Spleen (tissue), 11 donors: ENCODE measurements at regions not wholly inside any gene's neighbourhood (a gene's known extent, or its start where the extent isn't known, plus 50 kb on each side); places are given as distances from the start of the nearest gene placed in this dataset.

Experiments
- DNase-seq: peaks from one replicate; pipeline ENCODE4 v3.0.0-alpha.2; 2020
- H3K27ac ChIP-seq, 8 donors: fragments of 200-600 bp; sonication (generic) in 7 of 8; 1 replicate in 4 of 8; 2 replicates in 4 of 8; pipeline versions ENCODE4 v1.5.0 to v1.8.0; 2016 to 2021; ENCODE audit warnings: inconsistent platforms in 4 of 8, mild to moderate bottlenecking in 4 of 8, moderate library complexity in 1 of 8
- H3K27me3 ChIP-seq, 7 donors: fragments of 200-600 bp; sonication (generic) in 6 of 7; replicated peaks in 1 of 7; 1 replicate in 4 of 7; 2 replicates in 3 of 7; pipeline versions ENCODE4 v1.5.0 to v1.8.0; 2016 to 2021; ENCODE audit warnings: inconsistent platforms in 3 of 7, mild to moderate bottlenecking in 1 of 7
- H3K36me3 ChIP-seq, 6 donors: fragments of 200-600 bp; sonication (generic) in 5 of 6; 1 replicate in 4 of 6; 2 replicates in 2 of 6; pipeline versions ENCODE4 v1.5.0 to v1.8.0; 2016 to 2021; ENCODE audit warnings: inconsistent platforms in 2 of 6
- H3K4me1 ChIP-seq, 6 donors: fragments of 200-600 bp; sonication (generic) in 5 of 6; 1 replicate in 3 of 6; 2 replicates in 3 of 6; pipeline versions ENCODE4 v1.5.0 to v1.8.0; 2016 to 2021; ENCODE audit warnings: inconsistent platforms in 3 of 6
- H3K4me3 ChIP-seq, 8 donors: fragments of 200-600 bp; sonication (generic) in 7 of 8; 1 replicate in 4 of 8; 2 replicates in 4 of 8; pipeline versions ENCODE4 v1.5.0 to v1.8.0; 2016 to 2021; ENCODE audit warnings: inconsistent platforms in 4 of 8, mild to moderate bottlenecking in 4 of 8, moderate library complexity in 2 of 8
- H3K9me3 ChIP-seq, 8 donors: fragments of 200-600 bp; sonication (generic) in 7 of 8; 1 replicate in 4 of 8; 2 replicates in 4 of 8; pipeline versions ENCODE4 v1.5.0 to v1.8.0; 2016 to 2021; ENCODE audit warnings: inconsistent platforms in 4 of 8
- CTCF ChIP-seq, 11 experiments: fragments of 200-600 bp in 7 of 11; fragments of 450-650 bp in 4 of 11; sonication (generic) in 4 of 11; IDR thresholded peaks in 8 of 11; conservative IDR thresholded peaks in 3 of 11; 1 replicate in 7 of 11; 2 replicates in 4 of 11; pipeline versions ENCODE4 v1.4.0 to v1.8.0; 2016 to 2021; ENCODE audit warnings: antibody characterized with exemption in 11 of 11, inconsistent platforms in 4 of 11, mild to moderate bottlenecking in 1 of 11
- POLR2A ChIP-seq, 3 donors: fragments of 450-650 bp; IDR thresholded peaks; one replicate each; pipeline ENCODE4 v1.5.1; 2017; ENCODE audit warnings: antibody characterized with exemption in 3 of 3, mild to moderate bottlenecking in 1 of 3
- POLR2AphosphoS5 ChIP-seq, 3 donors: sonication (generic); formaldehyde crosslinking; IDR thresholded peaks; one replicate each; pipeline ENCODE4 v1.5.1; 2017; ENCODE audit warnings: antibody characterized with exemption in 3 of 3
- WGBS, 5 donors: extraction: QIAGEN DNeasy Blood & Tissue Kit in 3 of 5; methylation state at CpG; one replicate each; pipeline versions ENCODE4 v1.1.5 to v1.1.7; 2013 to 2018; 5-methylcytosine and 5-hydroxymethylcytosine counted together
- intact Hi-C: fragments of 100-400 bp; cut with DNase I; formaldehyde crosslinking; loops from one replicate; pipeline ENCODE4 v1.15.0; 2023; ENCODE audit warnings: low total_unique reads
- donor health status: healthy with polysubstance abuse.
- donor health status: DM: no; HTN: no; CAD: no; lungs with moderate emphysema.
- donor health status: DM: no; HTN: no; CAD: no.
- donor health status: Bipolar disorder and iron deficiency.
- donor health status: healthy.
- donor health status: DM: no; HTN: no; CAD: no.
- donor health status: DM: yes; HTN: yes; CAD: no.

GRCh38 chr15:61684749-61685467, 375.3 kb downstream of the VPS13C start:
- intact Hi-C loops = no loop called here

GRCh38 chr15:61682891-61683735, 377.1 kb downstream of the VPS13C start:
- peaks cover 0 to 4% (median 0%) of the 10 kb centered on the region in 8 donors for H3K9me3 ChIP-seq
- no peak overlapping the region for H3K4me3 ChIP-seq
- H3K36me3 ChIP-seq = no peaks in the 10 kb centered on the region
- intact Hi-C loops = no loop called here
- peaks cover 0 to 6% (median 0%) of the 10 kb centered on the region in 7 donors for H3K27me3 ChIP-seq
- DNase-seq = no peak
- H3K4me1 ChIP-seq = no peaks in the 10 kb centered on the region
- no peak overlapping the region for H3K27ac ChIP-seq
- TF ChIP-seq POLR2AphosphoS5 (IDR thresholded peaks at IDR 0.05) (no peak), CTCF (IDR thresholded peaks at IDR 0.05 in 8 of 11, conservative IDR thresholded peaks at IDR 0.05 in 3 of 11) (no peak), POLR2A (IDR thresholded peaks at IDR 0.05) (no peak)
- WGBS, 5 donors = 89 to 94% (median 92%) methylated on average over 6 of the region's 6 CpGs

More at GRCh38 chr15:61684749-61685467, 375.3 kb downstream of the VPS13C start:
- Histone ChIP-seq H3K36me3 (no peaks in the 10 kb centered on the region), H3K27me3 (peaks cover 0 to 6% (median 0%) of the 10 kb centered on the region in 7 donors), H3K9me3 (no peaks in the 10 kb centered on the region), H3K4me1 (no peaks in the 10 kb centered on the region), H3K27ac (no peak overlapping the region), H3K4me3 (no peak overlapping the region)
- no peak for TF ChIP-seq POLR2A (IDR thresholded peaks at IDR 0.05)
- no peak for TF ChIP-seq CTCF (IDR thresholded peaks at IDR 0.05 in 8 of 11, conservative IDR thresholded peaks at IDR 0.05 in 3 of 11)
- no peak for TF ChIP-seq POLR2AphosphoS5 (IDR thresholded peaks at IDR 0.05)
- 86 to 95% (median 89%) methylated on average over 2 of the region's 2 CpGs for WGBS, 5 donors
- DNase-seq = no peak

- H3K36me3 ChIP-seq = no peaks in the 10 kb centered on the region
- TF ChIP-seq CTCF (IDR thresholded peaks at IDR 0.05 in 8 of 11, conservative IDR thresholded peaks at IDR 0.05 in 3 of 11) (no peak), POLR2A (IDR thresholded peaks at IDR 0.05) (no peak), POLR2AphosphoS5 (IDR thresholded peaks at IDR 0.05) (no peak)
- intact Hi-C loops = no loop called here
- H3K27me3 ChIP-seq = peaks cover 0 to 6% (median 0%) of the 10 kb centered on the region in 7 donors
- no peak overlapping the region for H3K4me3 ChIP-seq
- DNase-seq = no peak
- H3K4me1 ChIP-seq = no peaks in the 10 kb centered on the region
- peaks cover 0 to 17% (median 9%) of the 10 kb centered on the region in 8 donors for H3K9me3 ChIP-seq
- WGBS, 5 donors = 63 to 73% (median 70%) methylated on average over 2 of the region's 2 CpGs
- no peak overlapping the region for H3K27ac ChIP-seq
These were observed 378.6 kb downstream of the VPS13C start for GRCh38 chr15:61681676-61682075.

GRCh38 chr15:61681038-61681418, 379.2 kb downstream of the VPS13C start:
- H3K4me3 ChIP-seq = no peak overlapping the region
- no peaks in the 10 kb centered on the region for H3K4me1 ChIP-seq
- H3K36me3 ChIP-seq = no peaks in the 10 kb centered on the region
- H3K27me3 ChIP-seq = peaks cover 0 to 6% (median 0%) of the 10 kb centered on the region in 7 donors
- TF ChIP-seq CTCF (IDR thresholded peaks at IDR 0.05 in 8 of 11, conservative IDR thresholded peaks at IDR 0.05 in 3 of 11) (no peak), POLR2AphosphoS5 (IDR thresholded peaks at IDR 0.05) (no peak), POLR2A (IDR thresholded peaks at IDR 0.05) (no peak)
- DNase-seq = no peak
- WGBS, 5 donors = 91 to 98% (median 93%) methylated on average over 2 of the region's 2 CpGs
- H3K27ac ChIP-seq = no peak overlapping the region
- intact Hi-C loops = no loop called here
- H3K9me3 ChIP-seq = peaks cover 0 to 17% (median 9%) of the 10 kb centered on the region in 8 donors
